K562 (cell line): ENCODE measurements at regions not wholly inside any gene's neighbourhood (a gene's known extent, or its start where the extent isn't known, plus 50 kb on each side); places are given as distances from the start of the nearest gene placed in this dataset.

ENCODE experiments used
- ATAC-seq: fragments of 200-7000 bp; cut with Tn5 transposase; 3 replicates; pipeline ENCODE4 v1.9.1; 2020; ENCODE audit warnings: moderate library complexity
- BruUV-seq: library from RNA; stranded (reverse); fragments of 400-500 nt; replicated peaks from 2 replicates; lab custom pipeline; 2021; lab: Mats Ljungman, UMichigan
- CTCF ChIA-PET: fragments of 300-600 bp; formaldehyde crosslinking; extraction: SDS; loops from one replicate; lab custom pipeline; 2021; ENCODE audit warnings: low intra/inter-chr PET ratio; lab: Yijun Ruan, JAX
- POLR2A ChIA-PET: fragments of 300-600, 350-650 bp; sonication (Branson Sonifier 250); formaldehyde crosslinking; extraction: SDS; loops from one replicate; lab custom pipeline; 2021; ENCODE audit warnings: antibody characterized with exemption, inconsistent platforms; lab: Yijun Ruan, JAX
- DNase-seq, 4 experiments: peaks; one replicate each; pipeline versions ENCODE4 v3.0.0 to v3.0.0-alpha.2; 2011 to 2018; ENCODE audit warnings: low spot score in 3 of 4, mixed read lengths in 3 of 4; ENCODE audit errors: extremely low read depth in 1 of 4
- FAIRE-seq: peaks from 2 replicates; lab custom pipeline; 2011; peaks lifted over from hg19 to GRCh38; lab: Jason Lieb, UNC
- H2AFZ ChIP-seq: 2 replicates; pipeline ENCODE4 v1.6.0; 2011; ENCODE audit warnings: low read depth, low read length, control low read depth, inconsistent platforms
- H3K27ac ChIP-seq: fragments of 200-600 bp; 3 replicates; pipeline ENCODE4 v1.8.0; 2011; ENCODE audit warnings: low read depth, mild to moderate bottlenecking, control low read depth, inconsistent platforms, low read length, moderate library complexity, mixed read lengths; ENCODE audit errors: extremely low read depth
- H3K27me3 ChIP-seq, 2 experiments: fragments of 300-600 bp in 1 of 2; 2 replicates in 1 of 2; 3 replicates in 1 of 2; pipeline versions ENCODE4 v1.6.0 to v1.8.0; 2011; ENCODE audit warnings: inconsistent platforms in 2 of 2, low read length in 2 of 2, mild to moderate bottlenecking in 1 of 2, mixed read lengths in 1 of 2, moderate library complexity in 1 of 2; ENCODE audit not compliant: control insufficient read depth in 2 of 2, insufficient read depth in 2 of 2
- H3K36me3 ChIP-seq: fragments of 300-600 bp; 3 replicates; pipeline ENCODE4 v1.8.0; 2011; ENCODE audit warnings: mild to moderate bottlenecking, low read length, inconsistent platforms; ENCODE audit not compliant: control insufficient read depth, insufficient read depth
- H3K4me1 ChIP-seq, 2 experiments: fragments of 200-600 bp in 1 of 2; replicated peaks in 1 of 2; 2 replicates in 1 of 2; 3 replicates in 1 of 2; pipeline versions ENCODE4 v1.5.1 to v1.8.0; 2011; ENCODE audit warnings: inconsistent platforms in 2 of 2, low read length in 2 of 2, mild to moderate bottlenecking in 1 of 2, mixed read lengths in 1 of 2, moderate library complexity in 1 of 2; ENCODE audit not compliant: control insufficient read depth in 2 of 2, insufficient read depth in 2 of 2
- H3K4me2 ChIP-seq: 2 replicates; pipeline ENCODE4 v1.6.1; 2011; ENCODE audit warnings: low read length, control low read depth, inconsistent platforms, mixed read lengths; ENCODE audit not compliant: insufficient read depth
- H3K4me3 ChIP-seq: fragments of 200-600 bp; sonication (generic), shearing (Covaris generic); 2 replicates; pipeline ENCODE4 v1.5.1; 2016; ENCODE audit warnings: control low read depth, inconsistent platforms
- H3K79me2 ChIP-seq: fragments of 200-600 bp; 3 replicates; pipeline ENCODE4 v1.8.0; 2011; ENCODE audit warnings: low read length, inconsistent platforms; ENCODE audit not compliant: control insufficient read depth, insufficient read depth
- H3K9ac ChIP-seq, 2 experiments: 2 replicates each; pipeline versions ENCODE4 v1.6.0 to v1.6.1; 2011; ENCODE audit warnings: low read depth in 2 of 2, low read length in 2 of 2, control low read depth in 1 of 2, inconsistent platforms in 1 of 2, mild to moderate bottlenecking in 1 of 2, mixed read lengths in 1 of 2; ENCODE audit not compliant: insufficient read depth in 1 of 2
- H3K9me1 ChIP-seq: one replicate; pipeline ENCODE4 v1.6.0; 2011; ENCODE audit warnings: inconsistent platforms, mild to moderate bottlenecking, low read length, moderate library complexity; ENCODE audit not compliant: control insufficient read depth, insufficient read depth
- H3K9me3 ChIP-seq: replicated peaks from 2 replicates; pipeline ENCODE4 v1.5.1; 2011; ENCODE audit warnings: low read depth, low read length, inconsistent platforms; ENCODE audit not compliant: control insufficient read depth, insufficient read depth
- H4K20me1 ChIP-seq: replicated peaks from 2 replicates; pipeline ENCODE4 v1.6.1; 2011; ENCODE audit warnings: low read length, inconsistent platforms, mixed read lengths; ENCODE audit not compliant: control insufficient read depth, insufficient read depth
- CBFA2T3 ChIP-seq: fragments of 450-650 bp; IDR thresholded peaks from 2 replicates; pipeline ENCODE4 v1.6.1; 2017
- CC2D1A ChIP-seq: fragments of 450-650 bp; IDR thresholded peaks from 2 replicates; pipeline ENCODE4 v1.6.1; 2017; ENCODE audit warnings: mild to moderate bottlenecking
- MAZ ChIP-seq, 2 experiments: fragments of 450-650 bp in 1 of 2; sonication (generic) in 1 of 2; formaldehyde crosslinking; IDR thresholded peaks in 1 of 2; conservative IDR thresholded peaks in 1 of 2; 2 replicates each; pipeline versions ENCODE4 v1.4.0 to v1.5.0; 2020; ENCODE audit warnings: mild to moderate bottlenecking in 1 of 2, missing genetic modification reagents in 1 of 2
- SMC3 ChIP-seq: conservative IDR thresholded peaks from 2 replicates; pipeline ENCODE4 v1.6.1; 2011; ENCODE audit warnings: low read depth, low read length, improper control_type of control experiment; ENCODE audit not compliant: insufficient read depth
- TARDBP ChIP-seq: fragments of 450-650 bp; IDR thresholded peaks from 2 replicates; pipeline ENCODE4 v1.6.1; 2016
- TEAD4 ChIP-seq, 2 experiments: sonication (generic) in 1 of 2; formaldehyde crosslinking in 1 of 2; IDR thresholded peaks; 2 replicates each; pipeline versions ENCODE4 v1.6.1 to v1.8.0; 2012 to 2022; ENCODE audit warnings: borderline replicate concordance in 1 of 2, inconsistent platforms in 1 of 2, low read length in 1 of 2, mild to moderate bottlenecking in 1 of 2, missing genetic modification reagents in 1 of 2
- ZEB2 ChIP-seq: fragments of 450-650 bp; IDR thresholded peaks from 2 replicates; pipeline ENCODE4 v1.6.1; 2016
- WGBS: fragments of 100-300 bp; shearing (Covaris generic); methylation state at CpG from one replicate; pipeline ENCODE4 v1.1.6; 2016; ENCODE audit warnings: low coverage, mixed read lengths; ENCODE audit not compliant: insufficient coverage; ENCODE audit errors: missing lambda C conversion rate; 5-methylcytosine and 5-hydroxymethylcytosine counted together
- in situ Hi-C: fragments of 300-500 bp; cut with MboI; formaldehyde crosslinking; loops from 4 replicates; pipeline ENCODE4 v1.15.0; 2018; ENCODE audit warnings: inconsistent platforms, mixed read lengths
- intact Hi-C: fragments of 100-400 bp; cut with micrococcal nuclease; formaldehyde crosslinking; loops from 2 replicates; pipeline ENCODE4 v1.14.2; 2022
- TF ChIP-seq, protein P1 (sequence below), 3 experiments: IDR thresholded peaks in 2 of 3; conservative IDR thresholded peaks in 1 of 3; 2 replicates each; pipeline ENCODE4 v1.5.1; 2011 to 2012; ENCODE audit warnings: low read length in 3 of 3, mild to moderate bottlenecking in 3 of 3, control low read depth in 2 of 3, improper control_type of control experiment in 1 of 3, inconsistent platforms in 1 of 3, low read depth in 1 of 3, mixed read lengths in 1 of 3, moderate library complexity in 1 of 3; ENCODE audit not compliant: insufficient read depth in 2 of 3
- TF ChIP-seq, protein P2 (sequence below): fragments of 450-650 bp; formaldehyde crosslinking; IDR thresholded peaks from 2 replicates; pipeline ENCODE4 v1.4.0; 2022; ENCODE audit warnings: missing genetic modification characterization
- TF ChIP-seq, protein P3 (sequence below), 2 experiments: fragments of 450-650 bp; formaldehyde crosslinking in 1 of 2; IDR thresholded peaks; 2 replicates each; pipeline versions ENCODE4 v1.4.0 to v1.6.1; 2014 to 2020; ENCODE audit warnings: mild to moderate bottlenecking in 2 of 2, borderline replicate concordance in 1 of 2, low read depth in 1 of 2

DNA sequence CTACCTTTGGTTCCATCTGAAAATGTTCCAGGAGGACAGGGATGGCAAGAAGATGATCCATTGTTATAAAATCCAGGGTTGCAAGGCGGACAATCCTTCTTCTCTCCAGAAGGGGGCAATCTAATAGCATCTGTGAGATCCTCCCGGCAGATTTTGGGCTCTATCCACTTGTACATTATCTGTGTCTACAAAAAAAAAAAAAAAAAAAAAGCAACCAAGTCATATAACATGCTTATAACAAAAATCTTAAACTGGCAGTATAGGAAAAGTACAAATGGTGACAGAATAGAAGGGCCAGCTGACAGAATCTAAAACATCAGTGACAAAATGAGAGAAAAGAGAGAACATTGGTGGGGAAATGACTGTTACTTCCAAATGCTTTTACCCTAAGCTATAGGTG is 132.7 kb downstream of the ELAPOR2 start:
- Histone ChIP-seq H3K79me2 (no peaks in the 10 kb centered on the region), H3K9me3 (no peaks in the 10 kb centered on the region), H4K20me1 (no peaks in the 10 kb centered on the region), H3K9me1 (no peaks in the 10 kb centered on the region), H3K4me3 (no peak overlapping the region), H3K27ac (no peak overlapping the region), H3K36me3 (peaks cover 37% of the 10 kb centered on the region; the same call in 2 of the 3 replicates), H3K9ac (no peak overlapping the region), H3K4me2 (no peak overlapping the region), H2AFZ (no peak overlapping the region), H3K27me3 (no peaks in the 10 kb centered on the region), H3K4me1 (no peaks in the 10 kb centered on the region)
- intact Hi-C loops (loop anchor here (1.0 to 2.0 kb wide), 3 partner anchors 130 to 311 kb away; no protein-coding TSS in a partner anchor), in situ Hi-C loops (no loop called here)
- ATAC-seq (peak; percentile 87), DNase-seq (peak; percentile 61 to 73 (median 68)), FAIRE-seq (peak; percentile 85)
- ChIA-PET POLR2A (interaction anchor here (0.8 kb wide), 1 partner anchor 12 kb away, joined by 3 read pairs; no protein-coding TSS in a partner anchor), CTCF (interaction anchor here (0.7 to 3.6 kb wide), 8 partner anchors 77 to 961 kb away, joined by 3 to 52 read pairs (median 4); partner anchors contain the start of gene ELAPOR2)
- no TSS peak for BruUV-seq
- 0% methylated on average over 2 of the region's 2 CpGs for WGBS
- TF ChIP-seq ZEB2 (peak; percentile 33; the same call in 1 of the 2 replicates), MAZ (CRISPR knock-in tag; conservative IDR thresholded peaks at IDR 0.05 in 1 of 2, IDR thresholded peaks at IDR 0.05 in 1 of 2) (peak in 1 of 2 experiments; percentile 42; a peak in 1 of 4 replicates), SMC3 (peak; percentile 71), CBFA2T3 (no peak), TARDBP (no peak), TEAD4 (IDR thresholded peaks at IDR 0.05; ENCODE audit: low read length) (0 out of 2 replicates have a peak, but pooled peaks have one; percentile 26), TEAD4 (CRISPR knock-in tag; IDR thresholded peaks at IDR 0.05; ENCODE audit: borderline replicate concordance) (no peak), CC2D1A (peak; percentile 50; the same call in 1 of the 2 replicates)
- TF ChIP-seq, protein P1, sequence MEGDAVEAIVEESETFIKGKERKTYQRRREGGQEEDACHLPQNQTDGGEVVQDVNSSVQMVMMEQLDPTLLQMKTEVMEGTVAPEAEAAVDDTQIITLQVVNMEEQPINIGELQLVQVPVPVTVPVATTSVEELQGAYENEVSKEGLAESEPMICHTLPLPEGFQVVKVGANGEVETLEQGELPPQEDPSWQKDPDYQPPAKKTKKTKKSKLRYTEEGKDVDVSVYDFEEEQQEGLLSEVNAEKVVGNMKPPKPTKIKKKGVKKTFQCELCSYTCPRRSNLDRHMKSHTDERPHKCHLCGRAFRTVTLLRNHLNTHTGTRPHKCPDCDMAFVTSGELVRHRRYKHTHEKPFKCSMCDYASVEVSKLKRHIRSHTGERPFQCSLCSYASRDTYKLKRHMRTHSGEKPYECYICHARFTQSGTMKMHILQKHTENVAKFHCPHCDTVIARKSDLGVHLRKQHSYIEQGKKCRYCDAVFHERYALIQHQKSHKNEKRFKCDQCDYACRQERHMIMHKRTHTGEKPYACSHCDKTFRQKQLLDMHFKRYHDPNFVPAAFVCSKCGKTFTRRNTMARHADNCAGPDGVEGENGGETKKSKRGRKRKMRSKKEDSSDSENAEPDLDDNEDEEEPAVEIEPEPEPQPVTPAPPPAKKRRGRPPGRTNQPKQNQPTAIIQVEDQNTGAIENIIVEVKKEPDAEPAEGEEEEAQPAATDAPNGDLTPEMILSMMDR (IDR thresholded peaks at IDR 0.05 in 2 of 3, conservative IDR thresholded peaks at IDR 0.05 in 1 of 3; ENCODE audit: insufficient read depth in 2 of 3, low read depth in 1 of 3, low read length in 3 of 3) = peak; percentile 61 to 87 (median 77)
- TF ChIP-seq, protein P2, sequence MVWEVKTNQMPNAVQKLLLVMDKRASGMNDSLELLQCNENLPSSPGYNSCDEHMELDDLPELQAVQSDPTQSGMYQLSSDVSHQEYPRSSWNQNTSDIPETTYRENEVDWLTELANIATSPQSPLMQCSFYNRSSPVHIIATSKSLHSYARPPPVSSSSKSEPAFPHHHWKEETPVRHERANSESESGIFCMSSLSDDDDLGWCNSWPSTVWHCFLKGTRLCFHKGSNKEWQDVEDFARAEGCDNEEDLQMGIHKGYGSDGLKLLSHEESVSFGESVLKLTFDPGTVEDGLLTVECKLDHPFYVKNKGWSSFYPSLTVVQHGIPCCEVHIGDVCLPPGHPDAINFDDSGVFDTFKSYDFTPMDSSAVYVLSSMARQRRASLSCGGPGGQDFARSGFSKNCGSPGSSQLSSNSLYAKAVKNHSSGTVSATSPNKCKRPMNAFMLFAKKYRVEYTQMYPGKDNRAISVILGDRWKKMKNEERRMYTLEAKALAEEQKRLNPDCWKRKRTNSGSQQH (CRISPR knock-in tag) = no peak
- TF ChIP-seq, protein P3, sequence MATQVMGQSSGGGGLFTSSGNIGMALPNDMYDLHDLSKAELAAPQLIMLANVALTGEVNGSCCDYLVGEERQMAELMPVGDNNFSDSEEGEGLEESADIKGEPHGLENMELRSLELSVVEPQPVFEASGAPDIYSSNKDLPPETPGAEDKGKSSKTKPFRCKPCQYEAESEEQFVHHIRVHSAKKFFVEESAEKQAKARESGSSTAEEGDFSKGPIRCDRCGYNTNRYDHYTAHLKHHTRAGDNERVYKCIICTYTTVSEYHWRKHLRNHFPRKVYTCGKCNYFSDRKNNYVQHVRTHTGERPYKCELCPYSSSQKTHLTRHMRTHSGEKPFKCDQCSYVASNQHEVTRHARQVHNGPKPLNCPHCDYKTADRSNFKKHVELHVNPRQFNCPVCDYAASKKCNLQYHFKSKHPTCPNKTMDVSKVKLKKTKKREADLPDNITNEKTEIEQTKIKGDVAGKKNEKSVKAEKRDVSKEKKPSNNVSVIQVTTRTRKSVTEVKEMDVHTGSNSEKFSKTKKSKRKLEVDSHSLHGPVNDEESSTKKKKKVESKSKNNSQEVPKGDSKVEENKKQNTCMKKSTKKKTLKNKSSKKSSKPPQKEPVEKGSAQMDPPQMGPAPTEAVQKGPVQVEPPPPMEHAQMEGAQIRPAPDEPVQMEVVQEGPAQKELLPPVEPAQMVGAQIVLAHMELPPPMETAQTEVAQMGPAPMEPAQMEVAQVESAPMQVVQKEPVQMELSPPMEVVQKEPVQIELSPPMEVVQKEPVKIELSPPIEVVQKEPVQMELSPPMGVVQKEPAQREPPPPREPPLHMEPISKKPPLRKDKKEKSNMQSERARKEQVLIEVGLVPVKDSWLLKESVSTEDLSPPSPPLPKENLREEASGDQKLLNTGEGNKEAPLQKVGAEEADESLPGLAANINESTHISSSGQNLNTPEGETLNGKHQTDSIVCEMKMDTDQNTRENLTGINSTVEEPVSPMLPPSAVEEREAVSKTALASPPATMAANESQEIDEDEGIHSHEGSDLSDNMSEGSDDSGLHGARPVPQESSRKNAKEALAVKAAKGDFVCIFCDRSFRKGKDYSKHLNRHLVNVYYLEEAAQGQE (IDR thresholded peaks at IDR 0.05; ENCODE audit: borderline replicate concordance) = peak; percentile 65
- TF ChIP-seq, protein P3 (CRISPR knock-in tag; IDR thresholded peaks at IDR 0.05; ENCODE audit: low read depth) = no peak
